HT1080 (cell line): ENCODE measurements at regions not wholly inside any gene's neighbourhood (a gene's known extent, or its start where the extent isn't known, plus 50 kb on each side); places are given as distances from the start of the nearest gene placed in this dataset.
A peak's percentile ranks its signal among the peaks of the same experiment; 100 is the strongest.

Source experiments
- DNase-seq: peaks from one replicate; pipeline ENCODE4 v3.0.0-alpha.2; 2015; ENCODE audit warnings: low read depth

DNA sequence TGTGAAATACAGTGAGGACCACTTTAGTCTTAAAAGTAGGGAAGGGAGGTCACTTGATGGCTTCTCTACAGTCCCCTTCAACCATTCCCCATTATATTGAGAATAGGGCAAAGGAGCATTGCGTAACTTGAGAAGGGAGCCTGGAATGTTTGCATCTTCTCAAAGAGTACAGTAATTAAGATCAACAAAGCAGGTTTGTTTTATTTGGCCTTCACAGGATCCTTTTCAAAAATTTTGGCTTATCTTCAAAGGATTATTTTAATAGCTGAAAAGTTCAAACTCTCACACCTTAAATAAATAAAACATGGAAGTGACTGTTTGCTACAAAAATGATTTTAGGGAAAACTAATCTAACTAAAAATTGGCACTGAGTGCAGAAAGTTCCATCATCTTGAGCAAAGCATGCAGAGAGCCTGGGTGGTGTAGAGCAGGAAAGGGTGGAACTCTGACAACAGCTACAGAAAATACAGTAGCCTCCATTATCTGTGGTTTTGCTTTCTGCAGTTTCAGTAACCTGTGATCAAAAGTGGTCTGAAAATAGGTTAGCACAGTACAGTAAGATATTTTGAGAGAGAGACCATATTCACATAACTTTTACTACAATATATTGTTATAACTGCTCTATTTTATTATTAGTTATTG, 214.0 kb downstream of the MDFIC start:
- DNase-seq: no peak

DNA sequence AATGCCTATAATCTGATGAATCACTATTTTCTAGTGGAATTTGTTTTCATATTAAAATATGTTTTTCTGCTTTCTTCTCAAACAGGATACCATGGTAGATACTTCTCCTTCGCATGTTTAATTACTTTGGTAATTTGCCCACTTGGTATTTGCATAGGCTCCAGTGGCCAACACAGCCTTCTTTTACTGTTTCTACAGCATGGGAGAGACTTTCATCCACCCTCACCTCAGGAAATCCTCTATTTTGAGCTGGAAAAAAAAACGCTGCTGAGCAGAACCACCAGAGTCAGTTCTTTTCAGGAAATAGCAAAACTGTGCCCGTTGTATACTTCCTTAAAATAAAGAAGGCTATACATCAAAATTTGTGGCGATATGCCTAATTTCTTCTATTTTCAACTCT, 213.3 kb downstream of the MDFIC start:
- no peak for DNase-seq

DNA sequence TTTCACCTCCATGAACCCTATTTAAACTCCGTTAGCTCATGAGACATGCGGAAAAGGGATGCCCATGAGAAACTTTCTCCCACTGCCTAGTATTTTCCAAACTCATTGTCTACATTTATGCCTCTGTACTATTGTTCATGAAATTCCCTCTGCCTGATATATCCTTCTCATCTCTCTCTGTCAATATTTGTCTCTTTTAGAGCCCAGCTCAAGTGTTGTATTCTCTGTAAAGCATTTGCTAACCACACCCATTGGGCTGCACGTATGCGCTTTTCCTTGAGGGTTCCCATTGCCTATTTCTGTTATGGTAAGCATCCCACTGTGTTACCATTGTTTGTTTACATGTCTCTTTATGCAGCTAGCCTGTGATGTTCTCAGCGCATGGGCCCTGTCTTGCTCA, 211.4 kb downstream of the MDFIC start:
- DNase-seq: no peak

DNA sequence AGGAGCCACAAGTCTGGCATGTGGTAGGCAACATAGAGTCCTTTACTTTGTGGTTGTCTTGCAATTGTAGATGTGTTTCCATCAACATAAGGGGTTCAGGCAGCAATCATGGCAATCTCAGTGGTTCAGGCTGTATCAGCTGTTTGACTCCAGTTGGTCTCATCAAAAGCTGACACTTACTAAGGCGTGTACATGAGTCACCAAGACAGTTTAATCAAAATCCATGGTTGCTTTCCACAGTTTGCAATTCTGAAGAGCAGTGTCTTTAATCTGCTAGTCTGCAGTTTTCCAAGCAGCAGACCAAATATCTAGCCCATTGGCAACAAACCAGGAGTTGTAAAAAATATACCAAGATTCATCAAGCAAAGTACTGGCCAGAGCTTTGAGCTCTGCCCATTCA, 210.2 kb downstream of the MDFIC start:
- no peak for DNase-seq

DNA sequence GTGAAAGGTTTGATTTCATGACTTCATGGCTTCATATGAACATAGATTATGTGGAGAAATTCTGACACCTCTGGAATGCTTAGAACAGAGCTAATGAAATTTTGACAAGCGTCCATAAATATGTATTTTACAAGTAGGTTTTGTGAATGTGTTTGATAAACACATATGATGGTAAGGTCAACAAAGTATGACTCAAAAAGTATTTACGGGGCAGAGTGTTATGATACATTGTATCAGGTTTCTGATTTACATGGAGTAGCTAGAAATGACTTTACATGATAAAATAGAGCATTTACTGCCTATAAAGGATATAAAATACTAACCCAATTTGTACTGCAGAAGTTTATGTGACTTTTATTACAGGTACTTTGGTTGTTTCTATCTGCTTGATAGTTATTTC, 206.3 kb downstream of the MDFIC start:
- no peak for DNase-seq

DNA sequence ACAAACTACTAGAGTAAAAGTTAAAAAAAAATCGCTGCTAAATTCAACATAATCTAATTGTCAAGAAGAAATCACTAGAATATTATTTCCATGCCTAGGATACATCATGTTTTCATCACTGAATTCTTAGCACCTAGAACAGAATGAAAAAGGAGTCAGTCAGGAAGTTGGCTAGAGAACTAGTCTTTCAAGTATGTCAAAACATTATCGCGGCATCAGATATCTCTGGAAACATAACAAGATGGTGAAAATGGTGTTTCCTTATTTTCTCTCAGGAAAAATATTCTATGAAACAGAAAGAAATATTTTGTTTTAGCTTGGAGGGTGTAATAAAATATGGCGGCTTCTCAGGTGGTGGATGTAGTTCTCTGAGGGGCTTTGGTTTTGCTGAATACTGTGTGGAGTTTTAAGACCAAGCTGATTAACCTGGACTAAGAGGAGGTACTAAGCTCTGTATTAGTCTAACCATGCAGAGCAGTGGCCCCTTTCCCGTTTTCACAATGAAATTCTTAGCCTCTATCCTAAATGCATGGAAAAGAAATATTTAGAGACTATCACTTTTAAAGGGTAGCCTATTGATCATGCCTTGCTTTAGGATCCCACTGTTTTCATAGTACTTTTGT, 205.6 kb downstream of the MDFIC start:
- no peak for DNase-seq

DNA sequence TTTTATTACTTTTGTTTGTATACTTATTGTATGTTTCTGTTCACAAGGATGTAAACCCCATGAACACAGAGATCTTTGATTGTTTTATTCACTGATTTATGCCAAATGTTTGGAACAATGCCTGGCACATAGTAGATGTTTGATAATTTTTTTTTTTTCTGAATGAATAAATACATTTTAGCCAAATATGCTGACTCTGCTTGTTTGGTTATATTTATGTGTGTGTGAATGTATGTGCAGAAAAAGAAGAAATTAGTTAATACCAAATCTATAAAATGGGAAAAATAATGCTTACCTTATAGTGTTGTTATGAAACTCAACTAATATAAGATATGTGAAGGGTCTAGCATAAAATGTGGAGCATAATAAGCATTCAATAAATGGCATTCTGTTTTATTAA, 203.9 kb downstream of the MDFIC start:
- DNase-seq: no peak

DNA sequence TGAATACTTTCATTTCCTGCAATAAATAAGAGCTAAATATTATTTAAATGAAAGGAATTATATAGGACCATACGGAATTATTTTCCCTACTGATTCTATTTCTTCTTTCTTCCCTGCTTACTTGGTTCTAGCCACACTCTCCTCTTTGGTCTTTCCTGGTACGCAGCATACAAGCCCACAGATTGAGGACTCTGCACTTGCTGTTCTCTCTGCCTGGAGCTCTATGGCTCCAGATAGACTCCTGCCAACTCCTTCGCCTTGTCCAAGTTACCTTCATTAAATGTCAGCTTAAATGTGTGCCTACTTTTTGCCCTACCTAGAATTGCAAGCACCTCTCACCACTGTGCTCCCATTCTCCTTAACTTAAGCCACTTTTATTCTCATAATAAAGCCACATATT, 203.4 kb downstream of the MDFIC start:
- no peak for DNase-seq

DNA sequence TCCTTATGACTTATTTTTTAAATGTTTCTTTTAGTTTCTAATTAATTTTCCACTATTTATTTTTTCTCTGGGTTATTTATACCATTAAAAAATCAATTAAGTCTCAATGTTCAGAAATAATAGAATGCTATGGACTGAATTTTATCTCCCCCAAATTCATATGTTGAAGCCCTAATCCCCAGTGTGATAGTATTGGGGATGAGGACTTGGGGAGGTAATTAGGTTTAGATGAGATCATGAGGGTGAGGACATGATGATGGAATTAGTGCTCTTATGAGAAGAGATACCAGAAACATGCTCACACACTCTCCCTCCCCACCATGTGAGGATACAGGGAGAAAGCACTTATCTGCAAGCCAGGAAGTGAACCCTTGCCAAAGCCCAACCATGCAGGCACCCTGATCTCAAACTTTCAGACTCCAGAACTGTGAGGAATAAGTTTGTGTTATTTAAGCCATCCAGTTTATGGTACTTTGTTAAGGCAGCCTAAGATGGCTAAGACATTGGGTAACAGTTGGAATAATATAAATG, 202.6 kb downstream of the MDFIC start:
- no peak for DNase-seq

DNA sequence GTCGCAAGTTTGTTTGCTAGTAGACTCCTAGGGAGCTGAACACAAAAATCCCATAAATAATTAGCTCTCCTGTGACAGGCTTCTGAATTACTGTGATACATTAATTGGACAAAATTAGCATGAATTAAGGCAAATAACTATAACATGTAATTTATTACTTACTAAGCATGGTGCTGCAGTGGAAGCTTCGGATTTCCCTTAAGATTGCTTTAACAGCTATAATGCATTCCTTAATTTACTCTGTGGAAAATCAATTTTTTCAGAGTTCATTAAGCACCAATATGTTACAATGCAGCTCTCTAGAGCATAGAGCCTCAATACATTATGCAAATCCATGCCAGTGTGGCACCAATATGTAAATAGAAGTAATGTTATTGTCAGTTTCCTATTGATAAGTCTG, 201.5 kb downstream of the MDFIC start:
- DNase-seq: no peak

DNA sequence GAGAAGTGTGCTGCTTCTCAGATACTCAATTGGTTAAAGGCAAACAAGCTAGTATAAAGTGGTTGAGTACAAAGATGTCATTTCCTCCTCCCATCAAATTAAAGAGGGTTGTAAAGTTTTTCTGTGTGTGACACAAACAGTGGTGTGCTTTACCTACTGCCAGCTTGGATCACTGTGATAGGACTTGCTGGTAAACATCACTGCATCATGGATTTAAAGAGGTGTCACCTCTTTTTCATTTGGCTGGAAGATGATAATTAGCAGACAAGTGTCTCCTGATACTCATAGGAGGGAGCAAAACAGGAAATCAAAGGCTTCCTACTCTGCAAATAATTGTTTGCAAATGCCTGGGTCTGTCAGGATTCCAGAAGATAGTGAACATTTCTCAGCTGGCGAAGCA, 200.5 kb downstream of the MDFIC start:
- no peak for DNase-seq

DNA sequence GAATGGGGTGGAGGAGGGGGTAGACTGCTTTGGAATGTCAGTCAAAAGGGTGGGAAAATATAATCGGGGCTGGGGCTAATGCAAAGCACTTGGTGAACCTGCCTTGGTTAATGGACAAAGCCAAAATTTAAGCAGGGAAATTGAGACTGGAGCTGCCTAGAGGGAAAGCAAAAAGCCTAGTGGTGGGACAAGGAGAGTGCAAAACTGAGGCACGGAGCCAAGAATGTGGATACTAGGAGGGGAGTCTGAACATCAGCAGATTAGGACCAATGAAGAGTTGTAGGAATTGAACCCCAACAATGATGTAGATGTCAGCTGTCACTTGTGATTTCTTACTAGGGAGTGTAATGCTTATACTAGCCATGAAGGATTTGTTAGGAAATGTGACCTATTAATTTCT, 195.9 kb downstream of the MDFIC start:
- DNase-seq: no peak

DNA sequence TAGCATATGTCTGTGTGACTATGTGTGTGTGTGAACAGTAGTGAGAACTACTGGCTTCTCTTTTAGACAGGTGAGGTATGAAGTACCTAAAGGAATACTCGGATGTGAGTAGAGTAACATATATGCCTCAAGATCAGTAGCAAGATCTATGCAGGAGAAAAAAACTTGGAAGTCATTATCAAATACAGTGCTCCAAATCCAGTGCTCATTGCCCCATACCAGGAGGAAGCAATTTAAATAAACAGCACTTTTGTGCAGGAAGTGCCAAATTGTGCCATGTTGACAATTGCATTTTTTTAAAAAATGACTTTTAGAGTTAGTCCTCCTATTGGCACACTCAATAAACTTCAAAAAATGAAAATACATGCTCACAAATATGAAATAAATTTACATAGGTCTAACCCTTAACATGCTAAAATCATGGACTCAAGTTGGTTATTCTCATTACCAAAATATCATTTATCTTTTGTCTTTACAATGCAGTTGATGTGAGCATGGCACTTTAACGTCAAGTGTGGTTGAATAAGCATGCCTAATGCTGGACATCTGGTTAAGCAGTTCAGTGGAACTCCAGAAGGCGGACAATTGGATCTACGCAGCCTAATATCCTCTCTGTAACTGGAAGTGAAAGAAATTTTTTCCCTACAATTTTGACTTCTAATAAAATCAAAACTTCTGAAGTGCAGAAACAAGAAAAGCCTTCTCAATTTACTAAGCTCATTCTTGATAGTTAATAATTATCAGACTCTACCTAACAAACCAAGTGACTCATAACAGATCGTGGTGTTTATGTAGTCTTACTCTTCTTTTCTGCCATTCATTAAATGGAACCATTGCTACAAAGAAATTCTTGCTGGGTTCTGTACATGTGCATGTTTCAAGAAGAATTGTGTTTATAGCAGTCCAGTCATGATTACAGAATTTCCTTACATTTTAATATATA, 195.2 kb downstream of the MDFIC start:
- no peak for DNase-seq

DNA sequence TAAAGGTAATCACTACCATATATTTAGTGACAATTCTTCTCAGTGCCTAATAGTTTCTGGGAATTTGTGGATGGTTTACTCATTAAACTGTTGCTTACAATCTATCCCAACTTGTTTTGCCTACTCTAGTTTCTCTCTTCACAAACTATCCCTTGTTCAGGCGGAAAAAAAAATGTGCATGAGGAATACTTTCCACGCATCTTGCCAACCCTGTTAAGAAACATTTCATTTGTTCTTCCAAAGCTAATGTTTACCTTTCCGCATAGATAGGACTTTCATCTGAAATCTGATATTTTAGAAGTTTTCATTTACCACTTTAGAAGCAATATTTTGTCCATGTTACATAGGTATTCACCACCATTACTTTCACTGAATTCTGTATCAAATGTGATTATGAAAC, 191.9 kb downstream of the MDFIC start:
- DNase-seq: no peak

DNA sequence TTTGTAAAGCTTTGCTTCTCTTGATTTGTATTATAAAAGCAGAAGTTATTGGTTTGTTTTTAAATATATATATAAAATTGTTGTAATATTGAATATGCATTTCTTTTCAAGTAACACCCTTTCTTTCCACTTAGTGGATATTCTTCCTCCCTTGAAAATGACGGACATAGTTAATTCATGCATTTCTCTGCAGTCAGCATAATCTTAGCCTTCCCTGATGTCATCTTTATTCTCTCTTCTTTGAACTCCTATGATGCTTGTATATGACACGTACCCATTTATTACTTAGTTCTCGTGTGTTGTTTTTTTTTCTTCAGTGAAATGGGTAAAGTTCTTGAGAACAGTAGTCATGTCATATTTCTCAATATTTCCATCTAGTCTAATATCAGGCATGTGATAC, 191.2 kb downstream of the MDFIC start:
- DNase-seq: no peak

DNA sequence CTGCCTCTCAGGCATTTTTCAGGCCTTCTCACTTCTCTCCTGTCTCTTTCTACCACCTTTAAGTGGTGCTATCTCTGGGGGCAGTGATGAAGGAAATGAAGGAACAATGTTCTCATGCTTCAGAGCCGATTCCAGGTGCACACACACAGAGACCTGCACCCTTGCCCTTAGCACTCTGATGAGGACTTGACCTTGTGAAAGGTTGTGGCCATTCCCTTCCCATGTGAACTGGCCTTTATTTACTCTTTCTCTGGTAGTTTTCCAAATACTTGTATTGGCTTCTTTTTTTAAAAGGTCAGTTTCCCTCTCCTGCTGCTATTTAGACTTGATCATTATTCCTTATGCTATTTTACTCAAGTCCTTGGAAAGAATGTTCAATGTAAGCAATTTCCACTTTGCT, 188.6 kb downstream of the MDFIC start:
- no peak for DNase-seq

DNA sequence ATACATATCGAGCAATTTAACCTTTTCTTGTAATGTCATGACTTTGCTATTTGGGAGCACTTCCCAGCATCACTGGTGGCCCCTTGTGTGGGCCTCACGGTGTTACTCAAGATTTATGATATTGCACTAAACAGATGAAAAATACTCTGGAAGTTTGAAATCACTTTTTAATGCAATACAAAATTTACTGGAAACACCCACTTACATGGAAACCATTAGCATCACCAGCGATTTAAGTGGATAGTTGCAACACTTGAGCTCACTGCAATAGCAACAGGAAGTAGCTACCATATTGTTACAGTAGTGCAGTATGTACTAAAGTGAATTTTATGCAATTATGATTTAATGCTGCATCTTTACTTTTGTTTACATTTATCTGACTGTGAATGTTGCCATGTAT, 184.4 kb downstream of the MDFIC start:
- no peak for DNase-seq

DNA sequence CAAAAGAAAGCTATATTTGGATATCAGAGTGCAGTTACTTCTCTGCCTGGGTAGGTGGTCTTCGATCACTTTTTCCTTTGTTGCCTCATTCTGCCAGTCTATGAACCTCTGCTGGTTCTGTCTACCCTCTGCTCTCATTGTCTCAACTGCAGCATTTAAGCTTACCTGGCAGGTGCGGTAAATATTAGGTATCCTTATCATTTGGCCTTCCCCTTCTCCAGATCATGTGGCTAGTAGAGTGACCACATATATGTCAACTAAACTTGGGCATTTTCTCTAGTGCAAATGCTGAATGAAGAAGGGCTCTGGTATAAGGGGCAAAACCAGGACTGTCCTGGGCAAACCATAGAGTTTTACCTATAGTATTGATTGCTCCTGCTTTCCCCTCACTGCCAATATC, 180.8 kb downstream of the MDFIC start:
- DNase-seq: no peak

DNA sequence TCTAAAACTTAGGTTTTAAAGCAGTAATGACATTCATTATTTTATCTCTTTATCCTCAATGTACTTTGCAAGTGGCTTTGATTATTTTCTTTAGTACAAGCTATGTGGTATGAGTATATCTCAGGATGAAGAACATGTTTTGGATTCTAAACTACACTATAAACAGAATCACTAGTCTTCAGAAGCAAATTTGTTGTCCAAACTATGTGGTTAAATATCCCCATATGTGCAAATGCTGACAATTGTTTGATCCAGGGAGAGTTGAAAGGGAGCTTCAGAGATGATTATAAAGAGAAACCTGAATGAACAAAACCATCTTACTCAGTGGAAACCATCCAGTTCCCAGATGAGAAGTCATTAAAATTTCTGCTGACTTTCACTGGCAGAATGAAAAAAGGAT, 179.3 kb downstream of the MDFIC start:
- no peak for DNase-seq

DNA sequence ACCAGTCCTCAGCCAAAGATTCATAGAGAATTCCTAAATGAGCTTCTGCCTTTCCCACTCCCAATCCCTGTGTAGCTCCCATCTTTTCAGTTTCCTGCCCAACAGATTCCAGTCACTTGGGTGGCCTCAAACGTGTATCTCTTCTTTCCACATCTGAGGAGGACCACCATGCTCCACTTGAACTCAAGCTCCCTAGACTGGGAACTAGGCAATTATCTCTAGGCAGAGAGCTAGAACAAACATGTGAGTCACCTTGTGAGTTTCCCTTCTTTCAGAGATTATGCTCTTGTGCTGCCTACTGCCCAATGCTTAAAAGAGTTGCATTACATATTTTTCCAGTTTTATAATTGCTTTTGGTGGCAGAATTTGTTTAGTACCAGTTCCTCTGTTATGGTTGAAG, 178.0 kb downstream of the MDFIC start:
- peak; percentile 73 for DNase-seq

DNA sequence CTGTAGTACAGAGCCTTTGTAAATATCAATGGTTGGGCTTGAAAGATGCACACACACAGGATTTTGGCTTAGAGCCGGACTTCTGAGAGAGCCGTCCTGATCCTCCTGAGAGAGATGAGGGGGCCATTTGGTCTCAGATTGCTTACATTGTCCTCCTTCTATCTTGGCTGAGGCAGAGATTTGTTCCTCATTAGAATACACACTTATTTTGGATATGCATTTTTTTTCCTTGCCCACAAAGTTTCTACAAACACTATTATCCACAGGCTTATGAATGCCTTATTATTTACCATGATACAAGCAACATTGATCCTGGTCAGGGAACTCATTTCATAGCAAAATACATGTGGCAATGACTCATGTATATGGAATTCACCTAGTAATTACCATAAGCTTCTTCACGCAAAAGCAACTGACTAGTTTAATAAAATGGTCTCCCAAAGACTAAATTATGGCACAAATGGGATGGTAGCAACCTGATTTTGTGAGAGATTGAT, 175.3 kb downstream of the MDFIC start:
- peak; percentile 78 for DNase-seq

DNA sequence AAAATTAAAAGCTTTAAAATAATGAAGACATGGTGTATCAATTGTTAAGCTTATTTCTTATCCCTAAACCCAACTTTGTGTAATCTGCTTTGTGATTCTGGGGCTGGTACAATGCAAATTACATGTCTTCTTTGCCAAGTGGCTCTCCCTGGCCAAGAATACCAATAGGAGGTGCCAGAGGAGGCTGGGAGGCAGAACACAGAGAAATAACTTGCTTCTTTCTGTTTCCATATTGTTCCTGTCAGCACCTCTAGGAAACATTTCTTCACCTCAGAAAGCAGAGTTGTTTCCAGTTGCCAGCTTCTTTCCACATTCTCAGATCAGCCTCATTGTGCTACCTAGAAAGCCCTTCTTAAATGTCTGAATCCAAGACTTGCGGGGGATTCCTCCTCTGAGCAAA, 174.4 kb downstream of the MDFIC start:
- DNase-seq: no peak
